ENCODE measurements at regions not wholly inside any gene's neighbourhood (a gene's known extent, or its start where the extent isn't known, plus 50 kb on each side); places are given as distances from the start of the nearest gene placed in this dataset.

DNA sequence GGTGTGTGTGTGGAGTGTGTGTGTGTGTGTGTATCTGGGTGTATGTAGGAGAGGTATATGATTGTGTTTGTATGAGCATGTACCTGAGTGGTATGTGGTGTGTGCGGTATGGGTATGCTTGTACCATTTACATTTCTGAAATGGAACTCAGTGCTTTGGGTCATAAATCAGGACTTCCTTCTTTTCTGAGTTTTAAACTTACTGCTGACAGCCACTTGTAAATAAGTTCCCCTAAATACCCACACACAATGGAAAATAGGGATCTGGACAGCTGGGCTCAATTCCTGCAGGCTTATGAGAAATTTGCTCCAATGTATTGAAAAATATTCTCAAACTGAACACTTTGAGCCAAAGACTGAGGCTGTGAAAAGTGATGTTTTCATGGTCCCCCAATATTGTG lies 293.6 kb downstream of the HLX start:
- Histone ChIP-seq H3K27ac (ENCODE audit: low read length) (no peak overlapping the region), H3K9me3 (no peaks in the 10 kb centered on the region), H3K4me1 (ENCODE audit: control insufficient read depth in 1 of 2, extremely low read depth in 1 of 2, insufficient read depth in 2 of 2, low read length in 2 of 2) (no peaks in the 10 kb centered on the region), H3K27me3 (replicated peaks in 1 of 2; ENCODE audit: control insufficient read depth in 2 of 2, extremely low read depth in 1 of 2, insufficient read depth in 2 of 2, low read length in 1 of 2) (no peaks in the 10 kb centered on the region), H3K36me3 (ENCODE audit: control insufficient read depth in 2 of 2, extremely low read depth in 1 of 2, insufficient read depth in 1 of 2, low read length in 1 of 2) (no peaks in the 10 kb centered on the region), H3K4me3 (ENCODE audit: control insufficient read depth in 1 of 2, extremely low read depth in 1 of 2, low read length in 1 of 2) (no peak overlapping the region)
- Mint-ChIP-seq H3K27ac (no peak overlapping the region), H3K4me3 (no peak overlapping the region), H3K27me3 (peaks cover 0 to 1% of the 10 kb centered on the region in 2 donors), H3K36me3 (no peaks in the 10 kb centered on the region), H3K9me3 (peaks cover 0 to 8% (median 7%) of the 10 kb centered on the region in 3 donors), H3K4me1 (no peaks in the 10 kb centered on the region)
- WGBS (ENCODE audit: insufficient coverage) = 71% methylated on average over 1 of the region's 1 CpG
- DNase-seq = no peak
- no peak for ATAC-seq (replicated peaks in 1 of 4)
- CTCF ChIA-PET = no interaction called here
- POLR2A ChIA-PET = no interaction called here

DNA sequence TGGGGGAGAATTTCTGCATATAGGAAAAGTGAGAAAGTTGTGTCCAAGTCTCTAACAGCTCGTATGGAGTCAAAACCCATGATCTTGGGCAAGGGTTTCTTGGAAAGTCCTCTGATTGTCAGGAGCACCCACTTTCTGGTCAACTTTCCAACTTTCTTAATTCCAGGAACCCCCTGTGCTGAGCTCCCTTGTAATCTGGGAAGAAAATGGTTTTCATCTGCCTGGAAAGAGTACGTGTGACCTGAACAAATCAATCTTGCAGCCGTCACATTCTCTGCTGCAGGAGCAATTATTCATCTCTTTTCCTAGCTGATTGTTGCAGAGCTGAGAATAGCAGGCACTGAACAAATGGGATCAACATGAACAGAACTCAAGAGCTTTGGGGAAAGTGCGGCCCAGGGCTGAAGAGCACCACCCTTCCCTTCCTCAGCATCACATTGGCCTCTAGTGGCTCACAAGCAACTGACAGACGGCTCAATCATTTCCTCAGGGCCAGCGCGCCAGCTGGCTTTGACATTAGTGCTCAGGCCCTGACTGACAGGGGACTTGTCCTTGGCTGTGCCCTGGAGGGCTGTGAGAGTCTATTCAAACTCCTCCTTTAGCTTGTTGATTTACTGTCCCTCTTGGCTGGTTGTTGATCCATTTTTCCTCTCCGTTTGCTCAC lies 295.2 kb downstream of the HLX start:
- ChIA-PET POLR2A (no interaction called here), CTCF (no interaction called here)

DNA sequence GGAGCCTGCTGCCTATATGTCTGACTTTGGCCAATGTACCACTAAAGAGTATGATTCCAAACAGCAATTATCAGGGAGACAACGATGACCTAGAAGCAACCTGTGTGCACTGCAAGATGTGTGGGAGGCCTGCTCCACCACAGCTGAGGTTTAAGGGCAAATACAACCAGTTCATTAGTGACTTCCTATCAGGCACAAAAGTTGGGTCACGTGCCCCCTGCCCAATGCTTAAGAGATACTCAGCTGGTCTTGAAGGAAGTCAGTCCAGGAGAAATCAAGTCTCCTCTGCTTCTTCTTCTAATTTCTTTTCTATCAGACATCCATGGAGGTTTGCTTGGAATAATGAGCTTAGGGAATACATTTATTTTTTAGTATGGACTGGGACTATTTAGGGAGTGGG lies 296.0 kb downstream of the HLX start:
- Histone ChIP-seq H3K9me3 (no peaks in the 10 kb centered on the region), H3K4me3 (ENCODE audit: control insufficient read depth in 1 of 2, extremely low read depth in 1 of 2, low read length in 1 of 2) (no peak overlapping the region), H3K4me1 (ENCODE audit: control insufficient read depth in 1 of 2, extremely low read depth in 1 of 2, insufficient read depth in 2 of 2, low read length in 2 of 2) (no peaks in the 10 kb centered on the region), H3K36me3 (ENCODE audit: control insufficient read depth in 2 of 2, extremely low read depth in 1 of 2, insufficient read depth in 1 of 2, low read length in 1 of 2) (no peaks in the 10 kb centered on the region), H3K27ac (ENCODE audit: low read length) (no peak overlapping the region), H3K27me3 (replicated peaks in 1 of 2; ENCODE audit: control insufficient read depth in 2 of 2, extremely low read depth in 1 of 2, insufficient read depth in 2 of 2, low read length in 1 of 2) (no peaks in the 10 kb centered on the region)
- ChIA-PET POLR2A (interaction anchor here in 1 of 2 donors (0.7 kb wide), 1 partner anchor 30 kb away, joined by 3 read pairs; no protein-coding TSS in a partner anchor), CTCF (no interaction called here)
- Mint-ChIP-seq H3K27me3 (peaks cover 0 to 4% of the 10 kb centered on the region in 2 donors), H3K9me3 (peaks cover 0 to 8% (median 7%) of the 10 kb centered on the region in 3 donors), H3K4me1 (no peaks in the 10 kb centered on the region), H3K4me3 (no peak overlapping the region), H3K27ac (no peak overlapping the region), H3K36me3 (no peaks in the 10 kb centered on the region)
- DNase-seq (no peak), ATAC-seq (replicated peaks in 1 of 4) (no peak)
- WGBS (ENCODE audit: insufficient coverage) = 50% methylated on average over 1 of the region's 2 CpGs

More for the DNA sequence above, 295.2 kb downstream of the HLX start:
- Histone ChIP-seq H3K27me3 (replicated peaks in 1 of 2; ENCODE audit: control insufficient read depth in 2 of 2, extremely low read depth in 1 of 2, insufficient read depth in 2 of 2, low read length in 1 of 2) (no peaks in the 10 kb centered on the region), H3K4me3 (ENCODE audit: control insufficient read depth in 1 of 2, extremely low read depth in 1 of 2, low read length in 1 of 2) (no peak overlapping the region), H3K27ac (ENCODE audit: low read length) (no peak overlapping the region), H3K36me3 (ENCODE audit: control insufficient read depth in 2 of 2, extremely low read depth in 1 of 2, insufficient read depth in 1 of 2, low read length in 1 of 2) (no peaks in the 10 kb centered on the region), H3K9me3 (no peaks in the 10 kb centered on the region), H3K4me1 (ENCODE audit: control insufficient read depth in 1 of 2, extremely low read depth in 1 of 2, insufficient read depth in 2 of 2, low read length in 2 of 2) (no peaks in the 10 kb centered on the region)
- H3K27ac Mint-ChIP-seq = no peak overlapping the region
- H3K36me3 Mint-ChIP-seq = no peaks in the 10 kb centered on the region
- DNase-seq (no peak), ATAC-seq (replicated peaks in 1 of 4) (no peak)
- H3K9me3 Mint-ChIP-seq = peaks cover 0 to 8% (median 7%) of the 10 kb centered on the region in 3 donors
- no peak overlapping the region for H3K4me3 Mint-ChIP-seq
- H3K27me3 Mint-ChIP-seq = peaks cover 0 to 4% of the 10 kb centered on the region in 2 donors
- 100% methylated on average over 1 of the region's 8 CpGs for WGBS (ENCODE audit: insufficient coverage)
- no peaks in the 10 kb centered on the region for H3K4me1 Mint-ChIP-seq

DNA sequence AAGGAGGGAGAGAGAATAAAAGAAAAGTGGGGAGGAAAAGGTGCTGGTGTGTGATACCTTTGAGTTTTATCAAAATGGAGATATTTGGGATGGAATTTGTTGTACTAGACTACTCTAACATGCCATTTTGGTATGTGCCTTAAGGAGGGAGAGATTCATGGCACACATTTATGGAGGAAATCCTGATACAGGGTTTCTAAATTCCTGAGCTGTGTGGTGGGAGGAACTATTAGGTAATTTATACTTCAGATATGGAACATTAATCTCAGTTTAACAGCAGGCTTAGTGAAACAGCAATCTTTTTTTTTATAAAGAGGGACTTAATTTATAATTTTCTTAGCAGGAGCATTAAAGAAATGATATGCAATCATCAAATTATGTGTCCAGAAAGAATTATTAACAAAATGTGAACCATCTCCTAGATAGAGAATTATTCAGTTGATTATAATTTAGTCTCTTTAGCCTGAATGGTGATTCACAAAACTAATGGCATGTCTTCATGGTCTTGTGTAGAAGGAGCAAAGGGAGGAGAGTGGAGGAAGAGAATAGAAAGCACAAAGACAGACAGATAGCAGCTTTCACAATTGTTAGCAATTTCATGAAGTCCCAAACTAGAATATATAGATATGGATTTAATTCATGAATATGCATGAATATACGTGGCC lies 301.6 kb downstream of the HLX start:
- no peak overlapping the region for H3K27ac ChIP-seq (ENCODE audit: low read length)
- no peak overlapping the region for H3K4me3 Mint-ChIP-seq
- no peaks in the 10 kb centered on the region for H3K36me3 ChIP-seq (ENCODE audit: control insufficient read depth in 2 of 2, extremely low read depth in 1 of 2, insufficient read depth in 1 of 2, low read length in 1 of 2)
- POLR2A ChIA-PET = no interaction called here
- H3K27me3 Mint-ChIP-seq = peaks cover 8 to 15% of the 10 kb centered on the region in 2 donors
- H3K4me1 Mint-ChIP-seq = no peaks in the 10 kb centered on the region
- DNase-seq = no peak
- H3K27ac Mint-ChIP-seq = no peak overlapping the region
- no peak for ATAC-seq (replicated peaks in 1 of 4)
- CTCF ChIA-PET = no interaction called here
- H3K9me3 ChIP-seq = no peaks in the 10 kb centered on the region
- no peak overlapping the region for H3K4me3 ChIP-seq (ENCODE audit: control insufficient read depth in 1 of 2, extremely low read depth in 1 of 2, low read length in 1 of 2)
- 80% methylated on average over 1 of the region's 1 CpG for WGBS (ENCODE audit: insufficient coverage)
- H3K27me3 ChIP-seq (replicated peaks in 1 of 2; ENCODE audit: control insufficient read depth in 2 of 2, extremely low read depth in 1 of 2, insufficient read depth in 2 of 2, low read length in 1 of 2) = peaks cover 0 to 2% of the 10 kb centered on the region in 2 experiments
- H3K36me3 Mint-ChIP-seq = no peaks in the 10 kb centered on the region
- H3K4me1 ChIP-seq (ENCODE audit: control insufficient read depth in 1 of 2, extremely low read depth in 1 of 2, insufficient read depth in 2 of 2, low read length in 2 of 2) = no peaks in the 10 kb centered on the region
- H3K9me3 Mint-ChIP-seq = no peaks in the 10 kb centered on the region

DNA sequence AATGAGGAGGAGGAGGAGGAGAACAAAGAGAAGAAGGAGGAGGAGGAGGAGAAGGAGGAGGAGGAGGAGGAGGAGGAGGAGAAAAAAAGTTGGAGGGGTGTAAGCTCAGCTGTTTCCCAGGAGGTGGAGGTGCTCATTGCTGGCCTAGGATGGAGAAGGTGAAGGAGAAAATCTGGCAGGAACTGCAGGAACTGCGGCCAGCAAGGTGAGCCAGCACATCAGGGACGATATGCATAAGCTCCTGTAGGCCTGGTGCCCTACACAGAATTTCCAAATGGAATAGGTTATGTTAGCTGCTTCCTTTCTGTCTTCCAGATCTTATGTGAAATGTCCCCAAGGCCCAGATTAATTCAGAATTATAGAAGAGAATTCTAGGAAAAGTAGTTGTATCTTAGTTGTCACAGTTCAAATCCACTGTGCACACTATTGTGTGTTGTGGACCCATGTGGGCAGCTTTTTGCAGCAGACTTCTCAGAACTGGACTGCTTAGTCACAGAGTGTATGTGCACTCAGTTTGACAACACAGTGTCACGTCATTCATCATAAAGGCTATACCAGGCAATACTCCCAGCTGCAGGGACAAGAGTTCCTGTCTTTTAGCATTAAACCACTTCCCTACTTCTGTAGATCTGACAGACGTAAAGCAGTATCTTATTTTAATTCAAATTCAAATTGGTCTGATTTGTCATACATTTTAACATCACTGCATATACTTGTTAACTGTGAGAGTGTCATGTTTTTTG lies 303.7 kb downstream of the HLX start:
- no peak overlapping the region for H3K4me3 Mint-ChIP-seq
- no peaks in the 10 kb centered on the region for H3K4me1 ChIP-seq (ENCODE audit: control insufficient read depth in 1 of 2, extremely low read depth in 1 of 2, insufficient read depth in 2 of 2, low read length in 2 of 2)
- CTCF ChIA-PET = no interaction called here
- H3K4me1 Mint-ChIP-seq = no peaks in the 10 kb centered on the region
- POLR2A ChIA-PET = no interaction called here
- H3K27me3 Mint-ChIP-seq = peaks cover 10 to 13% of the 10 kb centered on the region in 2 donors
- no peaks in the 10 kb centered on the region for H3K9me3 ChIP-seq
- no peak overlapping the region for H3K4me3 ChIP-seq (ENCODE audit: control insufficient read depth in 1 of 2, extremely low read depth in 1 of 2, low read length in 1 of 2)
- WGBS (ENCODE audit: insufficient coverage) = 89% methylated on average over 2 of the region's 4 CpGs
- no peak overlapping the region for H3K27ac Mint-ChIP-seq
- H3K9me3 Mint-ChIP-seq = no peaks in the 10 kb centered on the region
- H3K27ac ChIP-seq (ENCODE audit: low read length) = no peak overlapping the region
- H3K36me3 ChIP-seq (ENCODE audit: control insufficient read depth in 2 of 2, extremely low read depth in 1 of 2, insufficient read depth in 1 of 2, low read length in 1 of 2) = no peaks in the 10 kb centered on the region
- no peaks in the 10 kb centered on the region for H3K36me3 Mint-ChIP-seq
- H3K27me3 ChIP-seq (replicated peaks in 1 of 2; ENCODE audit: control insufficient read depth in 2 of 2, extremely low read depth in 1 of 2, insufficient read depth in 2 of 2, low read length in 1 of 2) = peaks cover 0 to 2% of the 10 kb centered on the region in 2 experiments
- DNase-seq (no peak), ATAC-seq (replicated peaks in 1 of 4) (no peak)

DNA sequence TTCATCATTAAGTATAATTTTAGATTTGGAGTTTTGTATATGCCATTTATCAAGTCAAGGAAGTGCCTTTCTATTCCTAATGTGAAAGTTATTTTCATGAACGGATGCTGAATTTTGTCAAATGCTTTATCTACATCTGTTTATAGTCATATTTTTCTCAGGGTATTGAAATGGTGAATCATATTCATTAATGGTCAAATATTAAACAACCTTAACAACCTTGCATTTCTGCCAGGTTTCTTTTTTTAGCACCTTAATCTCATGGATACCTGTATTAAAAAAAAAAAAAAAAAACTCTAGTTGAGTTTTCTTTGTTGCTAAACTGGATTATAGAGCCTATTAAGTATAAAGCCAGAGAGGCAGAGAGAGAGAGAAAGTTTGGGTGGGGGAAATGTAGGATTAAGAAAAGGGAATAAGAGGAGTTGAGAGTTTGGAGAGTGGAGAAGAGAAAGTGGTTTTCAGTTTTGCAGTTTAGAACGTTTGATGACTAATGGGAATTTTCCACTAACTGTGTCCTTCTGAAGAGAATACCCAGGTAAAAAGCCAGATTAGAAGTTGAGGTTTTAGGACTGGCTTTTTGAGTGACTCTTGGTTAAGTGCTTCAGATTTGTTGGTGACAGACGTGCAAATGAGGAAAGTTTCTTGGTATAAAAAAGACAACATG lies 305.0 kb downstream of the HLX start:
- ATAC-seq (replicated peaks in 1 of 4) (no peak), DNase-seq (no peak)
- H3K27ac Mint-ChIP-seq = no peak overlapping the region
- no peaks in the 10 kb centered on the region for H3K9me3 Mint-ChIP-seq
- ChIA-PET CTCF (no interaction called here), POLR2A (no interaction called here)
- WGBS (ENCODE audit: insufficient coverage) = 22% methylated on average over 1 of the region's 3 CpGs
- Histone ChIP-seq H3K4me1 (ENCODE audit: control insufficient read depth in 1 of 2, extremely low read depth in 1 of 2, insufficient read depth in 2 of 2, low read length in 2 of 2) (no peaks in the 10 kb centered on the region), H3K36me3 (ENCODE audit: control insufficient read depth in 2 of 2, extremely low read depth in 1 of 2, insufficient read depth in 1 of 2, low read length in 1 of 2) (no peaks in the 10 kb centered on the region), H3K27ac (ENCODE audit: low read length) (no peak overlapping the region), H3K27me3 (replicated peaks in 1 of 2; ENCODE audit: control insufficient read depth in 2 of 2, extremely low read depth in 1 of 2, insufficient read depth in 2 of 2, low read length in 1 of 2) (peaks cover 0 to 2% of the 10 kb centered on the region in 2 experiments), H3K4me3 (ENCODE audit: control insufficient read depth in 1 of 2, extremely low read depth in 1 of 2, low read length in 1 of 2) (no peak overlapping the region), H3K9me3 (no peaks in the 10 kb centered on the region)
- H3K36me3 Mint-ChIP-seq = no peaks in the 10 kb centered on the region
- H3K4me1 Mint-ChIP-seq = no peaks in the 10 kb centered on the region
- H3K27me3 Mint-ChIP-seq = peaks cover 10 to 11% of the 10 kb centered on the region in 2 donors
- no peak overlapping the region for H3K4me3 Mint-ChIP-seq
